ENCODE measurements at regions not wholly inside any gene's neighbourhood (a gene's known extent, or its start where the extent isn't known, plus 50 kb on each side); places are given as distances from the start of the nearest gene placed in this dataset.

- DNase-seq, result no peak
These were observed 63.1 kb upstream of the STEAP1B start for GRCh38 chr7:22563032-22563501.

DNA sequence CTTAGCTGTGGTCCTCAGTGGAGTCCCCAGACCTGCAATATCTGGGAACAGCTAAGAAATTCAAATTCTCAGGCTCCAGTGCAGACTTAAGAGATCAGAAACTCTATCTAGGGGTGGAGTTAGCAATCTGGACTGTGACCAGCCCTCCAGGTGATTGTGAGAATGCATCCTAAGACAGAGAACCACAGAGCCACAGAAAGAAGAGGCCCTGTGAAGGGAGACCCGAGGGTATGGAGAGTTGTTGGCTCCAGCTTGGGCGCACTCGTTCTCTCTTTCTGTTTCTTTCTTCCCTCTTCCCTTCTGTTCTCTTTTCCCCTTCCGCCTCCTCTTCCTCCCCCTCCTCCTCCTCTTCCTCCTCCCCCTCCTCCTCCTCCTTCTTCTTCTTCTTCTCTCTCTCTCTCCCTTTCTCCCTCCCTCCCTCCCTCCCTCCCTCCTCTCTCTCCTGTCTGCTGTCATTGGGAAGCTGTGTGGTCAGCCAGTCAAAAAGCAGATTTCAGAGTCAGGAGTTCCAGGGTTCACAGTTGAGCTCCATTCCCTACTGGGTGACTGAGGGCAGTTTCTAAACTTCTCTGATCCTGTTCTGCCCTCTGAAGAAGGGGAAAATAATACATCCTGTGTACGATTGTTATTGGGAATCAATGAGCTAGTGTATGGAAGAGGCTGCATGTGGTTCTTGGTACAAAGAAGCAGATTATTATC, 62.1 kb upstream of the STEAP1B start:
- DNase-seq, result no peak

DNA sequence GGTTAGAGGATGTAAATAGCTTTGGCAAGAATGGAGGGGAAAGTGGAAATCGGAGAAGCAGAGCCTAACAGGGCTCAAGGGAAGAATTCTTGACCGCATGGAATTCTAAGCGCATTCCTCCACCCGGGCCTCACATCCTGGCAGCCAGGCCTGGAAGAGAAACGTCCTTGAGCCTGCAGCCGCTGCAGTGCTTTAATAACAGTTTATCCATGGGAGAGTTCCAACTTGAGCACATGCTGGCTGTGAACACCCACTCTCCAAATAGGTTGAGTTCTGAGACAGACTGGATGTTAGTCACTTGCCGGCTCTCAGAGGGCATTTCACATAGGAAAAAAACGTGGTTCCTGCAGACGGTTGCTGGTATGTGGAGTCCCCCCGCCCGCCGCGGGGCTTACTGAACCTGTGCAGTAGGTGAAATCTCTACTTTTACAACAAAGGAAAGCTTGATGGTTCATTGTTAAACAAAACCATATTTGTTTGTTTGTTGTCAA, 61.4 kb upstream of the STEAP1B start:
- peak; percentile 78 for DNase-seq

- DNase-seq, result peak; percentile 77
These were observed 60.0 kb upstream of the STEAP1B start for GRCh38 chr7:22559829-22560489.

GRCh38 chr7:22557167-22557566, 57.2 kb upstream of the STEAP1B start:
- no peak for DNase-seq

DNA sequence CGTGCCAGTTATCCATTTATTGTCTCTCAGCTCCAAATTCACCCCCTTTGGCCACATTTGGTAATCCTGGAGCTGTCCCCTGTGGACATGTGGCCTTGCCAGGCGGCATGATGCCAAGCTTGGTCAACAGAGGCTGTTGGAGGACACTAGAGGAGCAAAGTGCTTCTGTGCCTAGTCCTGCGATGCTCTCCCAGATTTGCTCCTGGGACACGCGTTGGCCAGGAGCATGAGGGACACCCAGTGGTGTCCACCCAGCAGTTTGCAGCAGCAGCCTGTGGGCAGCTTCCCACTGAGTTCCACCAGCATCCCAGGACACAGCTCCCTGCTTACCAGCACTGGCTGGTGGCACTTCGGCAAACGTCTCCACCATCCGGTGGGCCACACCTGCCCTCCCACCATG, 55.5 kb upstream of the STEAP1B start:
- DNase-seq, result no peak

DNA sequence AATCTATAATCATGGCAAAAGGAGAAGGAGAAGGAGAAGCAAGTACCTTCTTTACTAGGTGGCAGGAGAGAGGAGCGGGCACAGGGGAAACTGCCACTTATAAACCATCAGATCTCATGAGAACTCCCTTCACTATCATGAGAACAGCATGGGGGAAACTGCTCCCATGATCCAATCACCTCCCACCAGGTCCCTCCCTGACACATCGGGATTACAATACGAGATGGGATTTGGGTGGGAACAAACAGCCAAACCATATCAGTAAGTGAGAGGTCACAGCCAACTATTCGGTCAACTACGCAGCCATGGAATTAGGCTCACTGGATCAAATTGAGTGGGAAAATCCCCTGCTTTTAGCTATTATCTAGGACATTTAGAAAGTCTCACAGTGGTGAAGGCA, 54.2 kb upstream of the STEAP1B start:
- DNase-seq, result no peak

DNA sequence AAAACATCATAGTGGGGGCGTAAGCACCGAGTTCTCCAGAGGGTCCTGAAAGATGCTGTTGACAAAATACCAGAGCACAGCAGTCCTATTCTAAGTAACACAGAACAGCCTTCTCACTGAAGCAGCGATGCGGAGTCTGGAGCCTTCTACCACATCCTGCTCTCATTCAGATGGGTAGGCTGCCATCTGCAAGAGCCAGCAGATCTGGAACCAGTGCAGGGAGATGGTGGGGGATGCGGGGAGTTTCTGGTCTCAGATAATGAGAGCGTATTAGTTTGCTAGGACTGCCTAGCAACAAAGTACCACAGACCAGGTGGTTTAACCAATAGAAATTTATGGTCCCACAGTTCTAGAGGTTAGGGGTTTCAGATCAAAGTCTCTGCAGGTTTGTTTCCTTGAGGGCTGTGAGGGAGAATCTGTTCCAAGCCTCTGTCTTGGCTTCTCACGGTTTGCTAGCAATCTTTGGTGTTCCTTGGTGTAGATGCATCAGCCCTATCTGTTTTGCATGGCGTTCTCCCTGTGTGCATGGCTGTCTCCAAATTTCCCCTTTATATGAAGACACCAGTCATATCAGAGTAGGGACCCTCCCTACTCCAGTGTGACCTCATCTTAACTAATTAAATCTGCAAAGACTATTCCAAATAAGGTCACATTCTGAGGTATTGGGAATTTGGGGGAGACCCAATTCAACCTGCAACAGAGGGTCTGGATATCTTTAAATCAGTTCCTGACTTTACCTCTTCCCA, 52.0 kb upstream of the STEAP1B start:
- DNase-seq, result no peak

- no peak for DNase-seq
These were observed 50.6 kb upstream of the STEAP1B start for GRCh38 chr7:22550514-22551030.

DNA sequence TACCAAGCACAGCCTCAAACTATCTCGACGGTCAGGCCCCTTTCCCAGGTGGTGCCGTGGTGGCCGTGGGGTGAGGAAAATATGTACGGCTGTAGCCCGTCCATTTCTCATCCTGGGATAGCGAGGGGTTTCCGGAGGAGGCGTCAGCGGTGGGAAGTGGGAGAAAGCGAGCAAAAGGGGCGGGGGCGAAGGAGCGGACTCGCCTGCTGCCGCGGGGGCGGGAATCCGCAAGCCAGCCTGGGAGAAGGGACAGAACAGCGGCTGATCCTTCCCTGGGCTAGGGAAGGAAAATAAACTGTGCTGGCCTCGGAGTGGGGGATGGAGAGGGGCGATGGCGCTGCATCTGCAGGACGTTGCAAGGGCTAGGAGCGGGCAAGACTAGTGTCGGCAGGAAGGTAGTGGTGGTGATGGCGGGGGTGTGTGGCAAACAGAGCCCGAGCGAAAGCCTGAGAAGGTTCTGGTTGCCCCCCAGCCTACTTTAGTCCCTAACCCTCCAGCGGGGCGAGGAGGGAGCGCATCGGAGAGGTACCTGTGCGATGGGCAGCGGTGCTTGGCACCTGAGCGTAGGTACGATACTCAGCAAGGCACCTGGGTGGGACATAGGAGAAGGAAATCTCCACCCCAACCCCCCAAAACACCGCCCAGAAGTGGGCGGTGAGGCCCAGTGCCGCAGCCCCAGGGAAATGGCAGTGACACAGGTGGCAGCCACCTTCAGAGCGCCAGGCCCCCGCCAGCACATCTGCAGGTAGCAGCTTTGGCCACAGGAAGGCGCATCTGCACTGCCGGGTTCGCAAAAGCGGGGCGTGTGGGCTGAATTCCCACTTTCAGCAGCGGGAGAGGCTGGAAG, 49.9 kb upstream of the STEAP1B start:
- peak; percentile 46 for DNase-seq

All from renal pelvis (tissue), 1 donor.